ENCODE measurements at regions not wholly inside any gene's neighbourhood (a gene's known extent, or its start where the extent isn't known, plus 50 kb on each side); places are given as distances from the start of the nearest gene placed in this dataset.

- DNase-seq (ENCODE audit: low read depth in 2 of 2): no peak
Measured at GRCh38 chr14:26855077-26855753, 257.4 kb upstream of the NOVA1 start.

DNA sequence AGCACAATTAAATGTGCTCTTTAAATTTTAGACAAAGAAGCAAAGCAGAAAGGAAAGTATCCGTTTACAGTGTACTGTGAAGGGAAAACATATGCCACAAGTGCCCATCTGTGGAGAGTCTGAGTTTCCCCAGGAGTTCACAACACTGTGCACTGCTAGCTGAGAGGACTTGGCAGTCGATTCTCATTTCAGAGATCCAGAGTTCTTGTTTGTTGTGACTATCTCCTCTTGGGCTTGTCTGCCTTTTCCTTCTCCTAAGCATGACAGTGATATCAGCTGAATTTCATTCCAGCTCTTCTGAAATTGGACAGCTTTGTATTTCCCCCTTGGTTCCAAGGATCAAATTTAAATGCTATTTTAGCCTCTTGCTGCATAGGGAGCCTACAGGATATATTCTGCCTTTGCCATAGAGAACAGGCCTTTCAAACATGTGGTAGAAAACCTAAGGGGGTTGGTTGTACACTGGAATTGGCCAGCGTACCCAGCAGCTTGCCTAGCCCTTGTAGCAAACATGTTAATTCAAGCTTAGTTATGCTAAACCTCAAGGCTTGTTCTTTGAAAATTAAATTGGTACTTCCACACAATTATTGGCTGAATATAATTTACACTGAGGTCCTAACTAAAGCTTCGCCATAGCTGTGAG is 259.2 kb upstream of the NOVA1 start:
- DNase-seq (ENCODE audit: low read depth in 2 of 2): no peak

DNA sequence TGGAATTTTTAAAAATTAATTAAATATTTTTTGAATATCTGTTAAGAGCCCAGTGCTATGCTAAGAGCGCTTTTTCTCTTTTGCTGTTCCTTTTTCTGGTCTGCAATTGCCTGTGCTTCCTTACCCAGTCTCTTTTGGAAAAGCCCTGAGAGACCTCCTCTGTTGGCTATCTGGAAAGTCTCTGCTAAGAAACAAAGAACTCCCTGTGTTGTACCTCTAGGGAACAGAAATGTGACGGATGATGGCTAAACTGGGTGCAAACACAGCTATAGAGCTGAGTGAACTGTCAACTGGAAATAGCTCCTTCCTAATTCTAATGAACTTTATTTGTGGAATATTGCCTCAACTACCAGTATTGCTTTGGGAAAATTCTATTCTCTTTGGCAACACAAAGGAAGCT is 261.6 kb upstream of the NOVA1 start:
- DNase-seq (ENCODE audit: low read depth in 2 of 2): no peak

- DNase-seq (ENCODE audit: low read depth in 2 of 2): no peak
Measured at GRCh38 chr14:26860111-26860510, 262.3 kb upstream of the NOVA1 start.

DNA sequence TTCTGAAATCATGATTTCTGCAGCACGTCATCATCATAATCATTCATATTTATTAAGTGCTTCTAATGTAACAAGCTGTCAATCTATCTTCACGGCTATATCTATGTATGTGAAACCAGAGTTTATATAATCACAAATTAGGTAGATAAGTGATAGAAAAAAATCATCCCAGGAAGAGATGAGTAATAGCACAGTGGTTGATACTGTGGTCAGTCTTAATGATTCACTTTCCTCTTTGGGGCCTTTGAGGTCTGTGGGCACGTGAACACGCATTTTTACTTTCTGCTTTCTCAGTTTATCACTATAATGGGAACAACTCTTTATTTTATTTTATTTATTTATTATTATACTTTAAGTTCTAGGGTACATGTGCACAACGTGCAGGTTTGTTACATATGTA is 265.9 kb upstream of the NOVA1 start:
- DNase-seq (ENCODE audit: low read depth in 2 of 2): no peak

DNA sequence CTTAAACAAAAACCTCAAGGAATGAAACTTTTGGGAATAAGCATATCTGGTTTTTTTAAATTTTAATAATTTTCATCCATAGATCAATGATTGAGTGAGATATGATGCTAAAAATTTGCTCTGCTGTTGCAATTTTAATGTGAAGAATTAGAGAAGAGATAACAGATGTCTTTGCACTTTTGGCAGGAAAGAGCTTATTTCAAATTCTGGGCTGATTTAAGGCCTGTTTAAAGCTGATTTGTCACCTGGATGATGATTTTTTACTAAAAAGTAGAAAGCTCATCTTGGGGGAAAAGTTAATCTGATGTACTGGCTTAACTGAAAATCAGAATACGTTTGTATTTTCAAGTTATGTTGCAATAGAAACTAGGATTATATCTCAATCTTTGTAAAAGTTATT is 268.9 kb upstream of the NOVA1 start:
- DNase-seq (ENCODE audit: low read depth in 2 of 2): no peak

GRCh38 chr14:26867171-26867757 is 269.4 kb upstream of the NOVA1 start:
- DNase-seq (ENCODE audit: low read depth in 2 of 2): no peak

DNA sequence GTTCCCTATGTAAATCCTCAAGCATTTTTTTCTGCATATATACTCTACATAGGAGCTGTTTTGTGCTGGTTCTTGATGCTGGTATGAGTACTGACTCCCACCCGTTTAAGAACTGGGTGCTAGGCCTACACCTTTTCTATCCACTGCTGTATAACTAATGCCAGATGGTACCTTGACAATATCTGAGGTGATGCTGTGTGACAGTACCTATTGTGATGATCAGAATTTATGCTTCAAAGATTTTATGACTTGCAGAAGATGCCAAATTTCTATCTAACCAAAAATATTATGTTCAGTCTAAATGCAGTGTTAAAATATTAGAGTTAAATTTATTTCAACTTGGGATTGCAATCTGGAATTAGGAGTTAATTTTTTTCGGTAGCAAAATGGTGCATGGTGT is 272.3 kb upstream of the NOVA1 start:
- DNase-seq (ENCODE audit: low read depth in 2 of 2): no peak

- DNase-seq (ENCODE audit: low read depth in 2 of 2): no peak
Measured at GRCh38 chr14:26870722-26871617, 273.1 kb upstream of the NOVA1 start.

DNA sequence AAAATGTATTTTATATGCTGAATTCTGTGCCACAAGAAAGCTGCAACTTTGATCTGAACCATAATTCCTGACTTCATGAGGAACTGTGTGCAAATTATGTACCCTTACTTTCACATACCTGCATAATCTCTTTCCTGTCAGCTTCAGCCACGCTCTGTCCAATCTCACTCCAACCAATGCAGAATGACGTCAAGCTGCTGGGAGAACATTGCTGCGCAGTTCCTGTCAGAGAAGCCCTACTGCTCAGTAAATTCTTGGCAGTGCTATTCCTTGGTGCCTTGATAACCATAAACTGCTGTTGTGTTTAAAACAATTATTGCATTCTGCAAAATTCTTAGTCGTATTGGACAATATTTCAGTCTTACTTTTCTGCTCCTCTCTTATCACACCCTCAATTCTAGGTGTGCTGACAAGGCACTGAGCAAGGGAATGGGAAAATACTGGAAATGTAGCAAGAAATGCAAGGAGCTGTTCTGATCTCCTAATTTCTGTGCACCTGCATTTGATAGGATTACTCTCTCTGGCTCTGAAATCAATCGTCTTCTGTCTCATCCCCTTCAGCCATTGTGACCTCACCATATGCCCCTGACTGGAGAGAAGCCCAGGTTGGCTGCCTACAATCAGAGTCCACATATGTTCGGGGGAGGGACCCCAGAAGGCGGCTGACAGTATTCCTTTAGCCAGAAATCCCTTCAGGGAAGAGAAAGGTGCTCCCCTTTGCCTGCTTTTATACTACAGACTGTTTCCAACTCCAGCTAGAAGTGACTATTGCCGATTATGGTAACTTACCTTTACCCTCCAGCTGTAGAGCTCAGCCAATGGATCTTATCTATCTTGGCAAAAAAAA is 274.9 kb upstream of the NOVA1 start:
- no peak for DNase-seq (ENCODE audit: low read depth in 2 of 2)

DNA sequence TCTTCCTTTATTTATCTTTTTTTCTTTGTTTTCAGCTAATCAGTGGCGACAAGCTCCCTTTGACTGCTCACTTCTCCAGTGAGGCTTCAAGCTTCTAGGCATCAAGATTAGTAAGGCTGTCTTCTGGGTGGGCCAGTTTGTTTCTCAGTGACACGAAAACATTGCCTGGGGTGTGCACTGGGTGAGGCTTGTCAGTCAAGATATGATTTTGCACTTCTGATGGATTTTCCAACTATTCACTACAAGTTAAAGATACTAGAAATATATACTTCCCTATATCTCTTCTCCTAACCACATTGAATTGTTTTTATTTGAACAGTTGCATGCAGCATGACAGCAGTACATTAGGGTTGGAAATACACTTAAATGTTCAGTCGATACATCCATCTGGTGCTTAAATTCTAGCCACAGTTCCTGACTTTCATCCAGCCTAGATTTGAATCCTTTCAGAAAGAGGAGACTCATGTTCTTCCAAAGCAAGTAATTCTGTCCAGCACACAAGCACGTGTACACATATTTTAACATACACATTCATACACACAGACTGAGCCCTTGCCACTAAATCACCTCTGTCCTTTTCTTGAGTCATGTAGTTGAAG is 275.6 kb upstream of the NOVA1 start:
- DNase-seq (ENCODE audit: low read depth in 2 of 2): no peak

DNA sequence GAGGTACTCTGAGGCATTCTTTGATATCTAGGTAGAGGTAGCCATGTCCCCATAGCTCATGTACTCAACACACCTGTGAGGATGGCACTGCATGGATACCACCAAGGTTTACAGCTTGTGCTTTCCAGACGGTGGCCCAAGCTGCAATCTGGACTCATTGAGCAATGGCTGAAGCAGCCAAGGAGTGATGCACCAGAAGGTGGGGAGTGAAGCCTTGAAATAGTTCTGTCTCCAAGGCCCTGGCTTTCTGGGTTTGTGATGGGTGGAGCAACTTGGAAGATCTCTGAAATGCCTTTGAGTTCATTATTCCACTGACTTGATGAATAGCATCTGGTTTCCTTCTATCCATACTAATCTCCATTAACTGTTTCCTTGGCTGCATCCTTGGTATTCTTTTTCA is 290.0 kb upstream of the NOVA1 start:
- DNase-seq (ENCODE audit: low read depth in 2 of 2): no peak

DNA sequence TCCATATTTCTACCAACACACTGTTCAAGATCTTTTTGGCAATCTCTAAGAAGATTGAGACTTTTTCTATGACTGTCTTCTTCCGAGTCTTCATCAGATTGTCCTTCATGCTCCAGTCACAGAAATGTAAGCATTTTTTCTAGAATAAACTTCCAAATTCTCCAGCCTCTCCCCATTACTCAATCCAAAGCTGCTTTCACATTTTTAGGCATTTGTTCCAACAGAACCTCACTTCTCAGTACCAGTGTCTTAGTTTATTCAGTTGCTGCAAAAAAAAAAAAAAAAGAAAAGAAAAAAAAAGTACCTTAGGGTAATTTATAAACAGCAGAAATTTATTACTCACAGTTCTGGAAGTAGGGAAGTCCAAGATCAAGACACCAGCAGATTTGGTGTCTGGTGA is 290.8 kb upstream of the NOVA1 start:
- no peak for DNase-seq (ENCODE audit: low read depth in 2 of 2)

DNA sequence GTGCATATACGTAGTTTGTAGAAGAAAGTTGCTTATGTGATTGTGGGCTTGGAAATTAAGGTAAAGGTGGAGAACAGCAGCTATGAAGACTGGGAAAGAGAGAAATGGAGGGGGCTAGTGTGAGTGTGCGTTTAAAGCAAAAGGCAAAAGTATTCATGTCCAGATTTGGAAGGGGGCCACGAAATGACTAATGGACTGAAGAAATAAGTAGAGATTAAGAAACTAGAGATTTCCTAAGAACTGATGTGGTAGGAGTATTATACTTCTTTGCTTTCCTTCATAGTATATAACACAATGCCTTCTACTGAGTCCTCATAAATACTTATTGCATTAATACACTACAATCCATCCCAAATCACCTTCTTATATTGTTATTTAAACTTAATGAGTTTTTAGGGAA is 298.6 kb upstream of the NOVA1 start:
- DNase-seq (ENCODE audit: low read depth in 2 of 2): no peak

- DNase-seq (ENCODE audit: low read depth in 2 of 2): no peak
Measured at GRCh38 chr14:26897196-26897595, 299.4 kb upstream of the NOVA1 start.

DNA sequence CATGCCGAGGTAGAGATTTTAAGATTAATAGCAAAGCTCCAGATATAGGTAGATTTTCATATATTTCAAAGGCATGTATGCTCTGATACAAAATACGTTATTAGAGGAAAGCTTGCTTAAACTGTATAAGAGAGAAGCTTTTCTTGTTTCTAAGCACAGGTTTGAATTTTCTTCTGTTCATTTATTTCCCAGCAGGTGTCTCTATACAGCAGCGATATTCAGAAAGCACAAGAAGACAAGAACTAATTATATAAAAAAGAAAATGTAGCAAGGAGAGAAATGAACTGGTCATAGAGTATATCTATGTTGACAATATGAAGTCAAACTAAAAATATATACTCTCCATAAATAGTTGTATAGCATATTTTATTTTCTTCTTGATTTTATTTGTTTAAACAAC is 307.4 kb upstream of the NOVA1 start:
- no peak for DNase-seq (ENCODE audit: low read depth in 2 of 2)

GRCh38 chr14:26913786-26914185 is 316.0 kb upstream of the NOVA1 start:
- DNase-seq (ENCODE audit: low read depth in 2 of 2): no peak

DNA sequence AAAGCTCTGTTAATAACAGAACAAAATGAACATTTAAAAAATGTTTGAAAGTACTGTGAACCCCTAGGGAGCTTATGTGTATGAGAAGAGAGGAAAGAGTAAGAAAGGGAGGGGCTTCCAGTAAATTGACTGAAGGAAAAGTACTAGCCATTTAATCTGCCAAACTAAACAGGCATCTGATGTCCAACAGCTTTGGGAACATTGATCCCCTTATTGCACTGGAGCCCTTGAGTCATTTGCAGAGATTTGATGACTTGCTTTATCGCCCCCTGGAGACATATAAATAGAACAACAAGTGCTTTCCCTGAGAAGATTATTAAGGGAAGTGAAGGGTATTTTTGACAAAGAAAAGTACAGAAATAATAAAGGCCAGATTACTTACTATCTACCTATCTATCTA is 319.3 kb upstream of the NOVA1 start:
- DNase-seq (ENCODE audit: low read depth in 2 of 2): no peak

DNA sequence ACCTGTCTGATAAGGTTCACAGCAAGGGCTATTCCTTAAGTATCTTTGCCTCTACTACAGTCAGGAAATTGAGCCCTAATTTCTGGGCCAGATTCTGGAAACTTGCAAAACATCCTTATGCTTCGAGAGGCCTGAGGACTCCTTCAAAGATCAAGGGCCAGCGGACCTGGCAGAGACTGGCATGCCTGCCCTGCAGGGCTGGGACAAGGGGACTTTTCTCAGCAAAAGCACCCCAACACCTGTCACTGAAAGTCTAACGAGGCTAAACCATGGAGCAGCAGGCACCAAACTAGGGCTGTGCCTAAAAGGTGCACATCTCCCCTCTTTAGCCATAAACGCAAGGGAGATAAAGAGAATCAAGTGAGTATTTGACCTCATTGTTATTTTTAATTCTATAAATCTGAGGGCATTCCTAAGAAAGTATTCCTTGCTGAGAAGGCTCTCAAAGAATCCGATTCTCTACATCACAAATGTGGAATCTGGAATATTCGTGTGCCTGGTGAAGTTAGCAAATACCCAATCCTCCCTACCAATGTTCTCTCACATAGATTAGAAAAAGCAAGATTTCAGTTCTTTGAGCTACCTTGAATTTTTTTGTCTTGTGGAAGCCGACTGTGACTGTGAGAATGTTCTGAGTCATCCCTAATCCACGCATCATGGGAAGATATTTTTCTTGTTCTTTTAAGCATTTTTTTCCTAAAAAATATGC is 328.2 kb upstream of the NOVA1 start:
- DNase-seq (ENCODE audit: low read depth in 2 of 2): no peak

GRCh38 chr14:26926585-26926984 is 328.8 kb upstream of the NOVA1 start:
- no peak for DNase-seq (ENCODE audit: low read depth in 2 of 2)

- no peak for DNase-seq (ENCODE audit: low read depth in 2 of 2)
Measured at GRCh38 chr14:26928019-26928418, 330.2 kb upstream of the NOVA1 start.
